ENCODE measurements at regions not wholly inside any gene's neighbourhood (a gene's known extent, or its start where the extent isn't known, plus 50 kb on each side); places are given as distances from the start of the nearest gene placed in this dataset.

DNA sequence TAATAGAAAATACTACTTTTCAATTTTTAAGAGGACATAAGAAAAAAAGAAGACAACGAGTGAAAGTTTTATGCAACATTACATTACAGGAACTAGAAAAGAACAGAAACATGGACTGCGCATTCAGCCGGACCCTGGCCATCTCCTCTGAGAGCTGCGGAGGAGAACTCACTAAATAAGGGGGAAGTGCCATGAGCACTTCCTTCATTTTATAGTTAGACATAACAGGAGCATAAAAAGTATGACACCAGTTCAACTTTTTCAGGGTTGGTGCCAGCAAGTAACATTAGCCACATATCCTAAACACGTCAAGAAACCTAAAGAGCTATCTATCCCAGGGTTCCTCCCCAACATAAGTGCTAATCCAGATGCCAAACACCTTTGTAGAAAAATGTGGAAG, 78.0 kb upstream of the SERTAD2 start:
- no peak overlapping the region for H3K4me3 ChIP-seq (ENCODE audit: low read length)
- H2AFZ ChIP-seq (ENCODE audit: low read length) = no peak overlapping the region
- no peak for DNase-seq
- no peak overlapping the region for H3K9ac ChIP-seq (ENCODE audit: low read length)
- no peaks in the 10 kb centered on the region for H3K9me3 ChIP-seq (replicated peaks; ENCODE audit: insufficient read depth, low read length)
- TF ChIP-seq, protein P1, sequence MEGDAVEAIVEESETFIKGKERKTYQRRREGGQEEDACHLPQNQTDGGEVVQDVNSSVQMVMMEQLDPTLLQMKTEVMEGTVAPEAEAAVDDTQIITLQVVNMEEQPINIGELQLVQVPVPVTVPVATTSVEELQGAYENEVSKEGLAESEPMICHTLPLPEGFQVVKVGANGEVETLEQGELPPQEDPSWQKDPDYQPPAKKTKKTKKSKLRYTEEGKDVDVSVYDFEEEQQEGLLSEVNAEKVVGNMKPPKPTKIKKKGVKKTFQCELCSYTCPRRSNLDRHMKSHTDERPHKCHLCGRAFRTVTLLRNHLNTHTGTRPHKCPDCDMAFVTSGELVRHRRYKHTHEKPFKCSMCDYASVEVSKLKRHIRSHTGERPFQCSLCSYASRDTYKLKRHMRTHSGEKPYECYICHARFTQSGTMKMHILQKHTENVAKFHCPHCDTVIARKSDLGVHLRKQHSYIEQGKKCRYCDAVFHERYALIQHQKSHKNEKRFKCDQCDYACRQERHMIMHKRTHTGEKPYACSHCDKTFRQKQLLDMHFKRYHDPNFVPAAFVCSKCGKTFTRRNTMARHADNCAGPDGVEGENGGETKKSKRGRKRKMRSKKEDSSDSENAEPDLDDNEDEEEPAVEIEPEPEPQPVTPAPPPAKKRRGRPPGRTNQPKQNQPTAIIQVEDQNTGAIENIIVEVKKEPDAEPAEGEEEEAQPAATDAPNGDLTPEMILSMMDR (IDR thresholded peaks at IDR 0.05; ENCODE audit: low read length) = no peak
- no peak for TF ChIP-seq EZH2 (optimal IDR thresholded peaks at IDR 0.05; ENCODE audit: low read depth, low read length)
- TF ChIP-seq EZH2phosphoT487 (IDR thresholded peaks at IDR 0.05; ENCODE audit: low read length) = no peak
- no peaks in the 10 kb centered on the region for H3K9me2 ChIP-seq (replicated peaks; ENCODE audit: insufficient read depth, low read length)
- H4K20me1 ChIP-seq (ENCODE audit: insufficient read depth, low read length) = no peaks in the 10 kb centered on the region
- peaks cover 14% of the 10 kb centered on the region for H3F3A ChIP-seq (ENCODE audit: insufficient read depth, low read length)
- peaks cover 18% of the 10 kb centered on the region for H3K4me1 ChIP-seq (ENCODE audit: low read length)
- no peaks in the 10 kb centered on the region; the same call in 1 of the 2 replicates for H3K79me2 ChIP-seq (ENCODE audit: low read length)
- no peak overlapping the region for H3K4me2 ChIP-seq (ENCODE audit: low read depth, low read length)
- no peaks in the 10 kb centered on the region for H3K36me3 ChIP-seq (replicated peaks; ENCODE audit: insufficient read depth, low read length)
- no peaks in the 10 kb centered on the region for H3K27me3 ChIP-seq (replicated peaks; ENCODE audit: insufficient read depth, low read length)
- no peak overlapping the region for H3K27ac ChIP-seq (ENCODE audit: low read length)

DNA sequence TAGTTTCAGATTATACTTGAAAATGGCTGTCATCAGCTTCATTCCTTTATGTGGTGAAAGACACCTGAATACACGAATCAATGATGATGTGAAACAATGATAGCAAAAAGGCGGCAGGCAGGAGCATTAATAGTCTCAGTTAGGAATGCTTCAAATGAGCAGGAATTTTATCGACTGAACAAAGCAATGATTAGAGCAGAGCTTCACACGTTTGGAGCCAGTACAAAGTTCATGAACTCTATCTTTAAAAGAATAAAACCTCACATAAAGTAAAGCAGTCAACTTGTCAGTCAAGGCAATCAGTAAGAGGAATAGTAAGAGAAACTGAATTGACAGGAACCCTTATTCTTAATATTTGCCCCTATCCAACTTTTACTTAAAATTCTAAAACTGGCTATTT, 78.4 kb upstream of the SERTAD2 start:
- no peaks in the 10 kb centered on the region for H3K27me3 ChIP-seq (replicated peaks; ENCODE audit: insufficient read depth, low read length)
- H3K9me2 ChIP-seq (replicated peaks; ENCODE audit: insufficient read depth, low read length) = no peaks in the 10 kb centered on the region
- no peak overlapping the region for H3K4me3 ChIP-seq (ENCODE audit: low read length)
- H3K27ac ChIP-seq (ENCODE audit: low read length) = no peak overlapping the region
- no peaks in the 10 kb centered on the region for H3K36me3 ChIP-seq (replicated peaks; ENCODE audit: insufficient read depth, low read length)
- H3K9ac ChIP-seq (ENCODE audit: low read length) = no peak overlapping the region
- DNase-seq = no peak
- H3K9me3 ChIP-seq (replicated peaks; ENCODE audit: insufficient read depth, low read length) = no peaks in the 10 kb centered on the region
- H3K4me2 ChIP-seq (ENCODE audit: low read depth, low read length) = no peak overlapping the region
- TF ChIP-seq, protein P1 (IDR thresholded peaks at IDR 0.05; ENCODE audit: low read length) = no peak
- TF ChIP-seq EZH2 (optimal IDR thresholded peaks at IDR 0.05; ENCODE audit: low read depth, low read length) (no peak), EZH2phosphoT487 (IDR thresholded peaks at IDR 0.05; ENCODE audit: low read length) (no peak)
- peaks cover 16% of the 10 kb centered on the region for H3K4me1 ChIP-seq (ENCODE audit: low read length)
- H3K79me2 ChIP-seq (ENCODE audit: low read length) = peaks cover 1% of the 10 kb centered on the region
- no peak overlapping the region for H2AFZ ChIP-seq (ENCODE audit: low read length)
- peaks cover 10% of the 10 kb centered on the region for H3F3A ChIP-seq (ENCODE audit: insufficient read depth, low read length)
- H4K20me1 ChIP-seq (ENCODE audit: insufficient read depth, low read length) = no peaks in the 10 kb centered on the region

DNA sequence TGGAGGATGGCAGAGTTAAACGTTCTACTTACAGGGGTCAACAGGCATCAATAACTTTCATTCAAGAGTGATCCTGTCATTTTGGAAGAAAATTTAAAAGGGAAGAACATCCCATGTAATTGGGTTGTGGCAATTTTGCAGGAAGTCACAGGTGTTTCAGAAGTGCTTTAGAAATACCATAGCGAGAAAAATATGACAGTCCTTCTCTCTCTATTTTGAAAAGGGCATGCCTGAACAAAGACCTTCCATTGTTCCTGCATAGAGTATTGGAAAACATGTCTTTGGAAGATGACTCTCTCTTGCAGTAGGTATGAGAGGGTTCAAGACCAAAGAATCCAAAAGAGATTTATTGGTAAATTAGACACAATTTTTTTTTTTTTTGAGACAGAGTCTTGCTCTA, 81.8 kb upstream of the SERTAD2 start:
- Histone ChIP-seq H3K27me3 (replicated peaks; ENCODE audit: insufficient read depth, low read length) (no peaks in the 10 kb centered on the region), H3K9me3 (replicated peaks; ENCODE audit: insufficient read depth, low read length) (no peaks in the 10 kb centered on the region), H3K79me2 (ENCODE audit: low read length) (peaks cover 7% of the 10 kb centered on the region), H3F3A (ENCODE audit: insufficient read depth, low read length) (no peaks in the 10 kb centered on the region), H4K20me1 (ENCODE audit: insufficient read depth, low read length) (no peaks in the 10 kb centered on the region), H3K4me1 (ENCODE audit: low read length) (peaks cover 2% of the 10 kb centered on the region; the same call in 1 of the 2 replicates), H3K27ac (ENCODE audit: low read length) (no peak overlapping the region), H3K9me2 (replicated peaks; ENCODE audit: insufficient read depth, low read length) (no peaks in the 10 kb centered on the region), H3K4me3 (ENCODE audit: low read length) (no peak overlapping the region), H3K9ac (ENCODE audit: low read length) (no peak overlapping the region), H3K36me3 (replicated peaks; ENCODE audit: insufficient read depth, low read length) (no peaks in the 10 kb centered on the region), H2AFZ (ENCODE audit: low read length) (no peak overlapping the region), H3K4me2 (ENCODE audit: low read depth, low read length) (no peak overlapping the region)
- no peak for DNase-seq
- TF ChIP-seq EZH2phosphoT487 (IDR thresholded peaks at IDR 0.05; ENCODE audit: low read length) = no peak
- TF ChIP-seq, protein P1 (IDR thresholded peaks at IDR 0.05; ENCODE audit: low read length) = no peak
- no peak for TF ChIP-seq EZH2 (optimal IDR thresholded peaks at IDR 0.05; ENCODE audit: low read depth, low read length)

All from MM.1S (cell line).